Pancreas (tissue), 10 donors: ENCODE measurements at regions not wholly inside any gene's neighbourhood (a gene's known extent, or its start where the extent isn't known, plus 50 kb on each side); places are given as distances from the start of the nearest gene placed in this dataset.
A peak's percentile ranks its signal among the peaks of the same experiment; 100 is the strongest.

ENCODE experiments used
- ATAC-seq, 4 donors: fragments of 200-7000 bp; cut with Tn5 transposase; one replicate each; pipeline versions ENCODE4 v1.8.0 to v1.9.1; 2020; ENCODE audit warnings: mild to moderate bottlenecking in 4 of 4, moderate library complexity in 4 of 4
- DNase-seq, 6 donors: peaks; one replicate each; pipeline ENCODE4 v3.0.0-alpha.2; 2020
- FAIRE-seq: peaks from 2 replicates; lab custom pipeline; 2012; peaks lifted over from hg19 to GRCh38; lab: Jason Lieb, UNC
- H3K27ac ChIP-seq, 4 donors: fragments of 200-600 bp; sonication (generic); 1 replicate in 3 of 4; 2 replicates in 1 of 4; pipeline versions ENCODE4 v1.5.0 to v1.8.0; 2020
- H3K27me3 ChIP-seq, 4 donors: fragments of 200-600 bp; one replicate each; pipeline ENCODE4 v1.8.0; 2021
- H3K36me3 ChIP-seq, 3 donors: fragments of 200-600 bp; sonication (generic) in 1 of 3; one replicate each; pipeline versions ENCODE4 v1.5.0 to v1.8.0; 2020 to 2021
- H3K4me1 ChIP-seq, 3 donors: fragments of 200-600 bp; one replicate each; pipeline ENCODE4 v1.8.0; 2021
- H3K4me3 ChIP-seq, 4 donors: fragments of 200-600 bp; sonication (generic) in 2 of 4; one replicate each; pipeline versions ENCODE4 v1.5.0 to v1.8.0; 2020 to 2021
- H3K9me3 ChIP-seq, 4 donors: fragments of 200-600 bp; one replicate each; pipeline ENCODE4 v1.8.0; 2021
- CTCF ChIP-seq, 4 donors: fragments of 200-600 bp; sonication (generic) in 3 of 4; IDR thresholded peaks; one replicate each; pipeline versions ENCODE4 v1.5.0 to v1.8.0; 2021; ENCODE audit warnings: antibody characterized with exemption in 4 of 4
- WGBS, 2 donors: extraction: QIAGEN DNeasy Blood & Tissue Kit; methylation state at CpG; one replicate each; pipeline ENCODE4 v1.1.7; 2013; 5-methylcytosine and 5-hydroxymethylcytosine counted together
- intact Hi-C, 3 donors: fragments of 100-400 bp; cut with DNase I; formaldehyde crosslinking; loops; one replicate each; pipeline versions ENCODE4 v1.11.1 to v1.14.2; 2022
- donor health status: healthy with polysubstance abuse.
- donor health status: DM: no; HTN: no; CAD: no; lungs with moderate emphysema.
- donor health status: DM: no; HTN: no; CAD: no.
- donor health status: control.
- donor health status: control.
- donor health status: Bipolar disorder and iron deficiency.
- donor health status: DM: yes; HTN: yes; CAD: no.
- donor health status: DM: no; HTN: no; CAD: no.
- donor health status: DM: no; HTN: no; CAD: no.
- donor health status: DM: yes; HTN: yes; CAD: no.

GRCh38 chr6:4348462-4349112 is 213.2 kb upstream of the ECI2 start:
- DNase-seq (no peak), FAIRE-seq (no peak), ATAC-seq (no peak)
- Histone ChIP-seq H3K9me3 (no peaks in the 10 kb centered on the region), H3K27me3 (no peaks in the 10 kb centered on the region), H3K27ac (no peak overlapping the region), H3K4me3 (no peak overlapping the region), H3K36me3 (no peaks in the 10 kb centered on the region), H3K4me1 (no peaks in the 10 kb centered on the region)
- TF ChIP-seq CTCF (IDR thresholded peaks at IDR 0.05): no peak
- intact Hi-C loops: no loop called here
- 70 to 75% methylated on average over 14 of the region's 14 CpGs for WGBS, 2 donors

- FAIRE-seq (no peak), ATAC-seq (no peak), DNase-seq (no peak)
- intact Hi-C loops: no loop called here
- H3K4me1 ChIP-seq: no peaks in the 10 kb centered on the region
- no peaks in the 10 kb centered on the region for H3K9me3 ChIP-seq
- H3K4me3 ChIP-seq: no peak overlapping the region
- no peaks in the 10 kb centered on the region for H3K36me3 ChIP-seq
- WGBS, 2 donors: 80 to 88% methylated on average over 9 of the region's 9 CpGs
- TF ChIP-seq CTCF (IDR thresholded peaks at IDR 0.05): no peak
- H3K27me3 ChIP-seq: no peaks in the 10 kb centered on the region
- no peak overlapping the region for H3K27ac ChIP-seq
Measured at GRCh38 chr6:4347877-4348276, 212.5 kb upstream of the ECI2 start.

GRCh38 chr6:4346659-4347333 is 211.4 kb upstream of the ECI2 start:
- intact Hi-C loops: no loop called here
- DNase-seq (no peak), FAIRE-seq (no peak), ATAC-seq (no peak)
- Histone ChIP-seq H3K4me3 (no peak overlapping the region), H3K4me1 (no peaks in the 10 kb centered on the region), H3K27me3 (no peaks in the 10 kb centered on the region), H3K36me3 (no peaks in the 10 kb centered on the region), H3K9me3 (no peaks in the 10 kb centered on the region), H3K27ac (no peak overlapping the region)
- no peak for TF ChIP-seq CTCF (IDR thresholded peaks at IDR 0.05)
- WGBS, 2 donors: 59 to 62% methylated on average over 6 of the region's 6 CpGs

GRCh38 chr6:4345543-4345942 is 210.2 kb upstream of the ECI2 start:
- no peak for FAIRE-seq
- TF ChIP-seq CTCF (IDR thresholded peaks at IDR 0.05): no peak
- H3K4me3 ChIP-seq: no peak overlapping the region
- WGBS, 2 donors: 82 to 91% methylated on average over 3 of the region's 3 CpGs
- no peak for ATAC-seq
- no peaks in the 10 kb centered on the region for H3K4me1 ChIP-seq
- intact Hi-C loops: no loop called here
- H3K27ac ChIP-seq: no peak overlapping the region
- no peak for DNase-seq
- H3K27me3 ChIP-seq: no peaks in the 10 kb centered on the region
- H3K36me3 ChIP-seq: no peaks in the 10 kb centered on the region
- no peaks in the 10 kb centered on the region for H3K9me3 ChIP-seq

GRCh38 chr6:4344317-4344899 is 209.0 kb upstream of the ECI2 start:
- ATAC-seq (peak in 2 of 4 donors; percentile 46 to 48), FAIRE-seq (no peak), DNase-seq (no peak)
- intact Hi-C loops: no loop called here
- no peaks in the 10 kb centered on the region for H3K9me3 ChIP-seq
- TF ChIP-seq CTCF (IDR thresholded peaks at IDR 0.05): no peak
- no peaks in the 10 kb centered on the region for H3K36me3 ChIP-seq
- no peak overlapping the region for H3K4me3 ChIP-seq
- H3K27me3 ChIP-seq: no peaks in the 10 kb centered on the region
- H3K4me1 ChIP-seq: no peaks in the 10 kb centered on the region
- WGBS, 2 donors: 63 to 67% methylated on average over 10 of the region's 10 CpGs
- H3K27ac ChIP-seq: no peak overlapping the region
